Central memory CD4-positive, alpha-beta T cell (primary cell): ENCODE measurements at regions not wholly inside any gene's neighbourhood (a gene's known extent, or its start where the extent isn't known, plus 50 kb on each side); places are given as distances from the start of the nearest gene placed in this dataset.

Source experiments
- DNase-seq: peaks from one replicate; pipeline ENCODE4 v3.0.0; 2022

- no peak for DNase-seq
Measured at GRCh38 chr10:111459967-111460366, 383.1 kb downstream of the ADRA2A start.

GRCh38 chr10:111472445-111472844, 395.6 kb downstream of the ADRA2A start:
- DNase-seq, result no peak

- no peak for DNase-seq
Measured at GRCh38 chr10:111473361-111473760, 396.5 kb downstream of the ADRA2A start.

GRCh38 chr10:111474786-111475185, 398.0 kb downstream of the ADRA2A start:
- no peak for DNase-seq

GRCh38 chr10:111475720-111476119, 398.9 kb downstream of the ADRA2A start:
- DNase-seq, result no peak

- no peak for DNase-seq
Measured at GRCh38 chr10:111478651-111479050, 401.8 kb downstream of the ADRA2A start.

- DNase-seq, result no peak
Measured at GRCh38 chr10:111479966-111480365, 403.1 kb downstream of the ADRA2A start.

- DNase-seq, result no peak
Measured at GRCh38 chr10:111481261-111481826, 404.5 kb downstream of the ADRA2A start.

GRCh38 chr10:111481866-111482265, 405.0 kb downstream of the ADRA2A start:
- DNase-seq, result no peak

GRCh38 chr10:111482621-111483216, 405.9 kb downstream of the ADRA2A start:
- DNase-seq, result no peak

- no peak for DNase-seq
Measured at GRCh38 chr10:111485767-111486166, 408.9 kb downstream of the ADRA2A start.

GRCh38 chr10:111486346-111486745, 409.5 kb downstream of the ADRA2A start:
- no peak for DNase-seq

GRCh38 chr10:111488668-111489067, 411.8 kb downstream of the ADRA2A start:
- no peak for DNase-seq

- DNase-seq, result no peak
Measured at GRCh38 chr10:111491154-111491553, 414.3 kb downstream of the ADRA2A start.

GRCh38 chr10:111493024-111493625, 416.3 kb downstream of the ADRA2A start:
- no peak for DNase-seq

- no peak for DNase-seq
Measured at GRCh38 chr10:111498560-111498959, 421.7 kb downstream of the ADRA2A start.

- no peak for DNase-seq
Measured at GRCh38 chr10:111504376-111504775, 427.5 kb downstream of the ADRA2A start.

GRCh38 chr10:111506266-111507034, 429.6 kb downstream of the ADRA2A start:
- DNase-seq, result no peak

- no peak for DNase-seq
Measured at GRCh38 chr10:111511751-111512150, 434.9 kb downstream of the ADRA2A start.

- DNase-seq, result no peak
Measured at GRCh38 chr10:111515264-111515663, 438.4 kb downstream of the ADRA2A start.

- DNase-seq, result no peak
Measured at GRCh38 chr10:111515706-111516105, 438.9 kb downstream of the ADRA2A start.

- no peak for DNase-seq
Measured at GRCh38 chr10:111516144-111516543, 439.3 kb downstream of the ADRA2A start.

- no peak for DNase-seq
Measured at GRCh38 chr10:111522141-111522540, 445.3 kb downstream of the ADRA2A start.

GRCh38 chr10:111522551-111522950, 445.7 kb downstream of the ADRA2A start:
- no peak for DNase-seq
